Renal cortical epithelial cell (primary cell): ENCODE measurements at regions not wholly inside any gene's neighbourhood (a gene's known extent, or its start where the extent isn't known, plus 50 kb on each side); places are given as distances from the start of the nearest gene placed in this dataset.
A peak's percentile ranks its signal among the peaks of the same experiment; 100 is the strongest.
"Not testable (repeated sequence)": the region's sequence is repeated elsewhere in the genome, so short reads cannot be mapped to it uniquely, and the experiment has no call there.

Experiments
- DNase-seq: peaks from one replicate; pipeline ENCODE4 v3.0.0-alpha.2; 2011; ENCODE audit warnings: low read depth

GRCh38 chr9:2394087-2394741 is 227.4 kb upstream of the VLDLR start:
- DNase-seq = not testable (repeated sequence)

- no peak for DNase-seq
Measured at GRCh38 chr9:2395814-2396612, 225.6 kb upstream of the VLDLR start.

GRCh38 chr9:2396622-2397285 is 224.8 kb upstream of the VLDLR start:
- no peak for DNase-seq

- not testable (repeated sequence) for DNase-seq
Measured at GRCh38 chr9:2397875-2398274, 223.7 kb upstream of the VLDLR start.

GRCh38 chr9:2401746-2402145 is 219.8 kb upstream of the VLDLR start:
- not testable (repeated sequence) for DNase-seq

- DNase-seq = no peak
Measured at GRCh38 chr9:2403701-2404100, 217.9 kb upstream of the VLDLR start.

GRCh38 chr9:2406252-2406651 is 215.3 kb upstream of the VLDLR start:
- no peak for DNase-seq

- DNase-seq = no peak
Measured at GRCh38 chr9:2407450-2407849, 214.1 kb upstream of the VLDLR start.

- peak; percentile 60 for DNase-seq
Measured at GRCh38 chr9:2411459-2412215, 209.9 kb upstream of the VLDLR start.

GRCh38 chr9:2413160-2413805 is 208.3 kb upstream of the VLDLR start:
- DNase-seq = no peak

- no peak for DNase-seq
Measured at GRCh38 chr9:2414465-2414864, 207.1 kb upstream of the VLDLR start.

- no peak for DNase-seq
Measured at GRCh38 chr9:2415326-2415725, 206.3 kb upstream of the VLDLR start.

- DNase-seq = no peak
Measured at GRCh38 chr9:2417730-2418129, 203.9 kb upstream of the VLDLR start.

- DNase-seq = peak; percentile 73
Measured at GRCh38 chr9:2418619-2419018, 203.0 kb upstream of the VLDLR start.

GRCh38 chr9:2419347-2419746 is 202.2 kb upstream of the VLDLR start:
- no peak for DNase-seq

- DNase-seq = peak; percentile 75
Measured at GRCh38 chr9:2420543-2420942, 201.0 kb upstream of the VLDLR start.

- DNase-seq = peak; percentile 87
Measured at GRCh38 chr9:2424619-2425033, 197.0 kb upstream of the VLDLR start.

- DNase-seq = no peak
Measured at GRCh38 chr9:2425676-2426075, 195.9 kb upstream of the VLDLR start.

GRCh38 chr9:2427120-2427891 is 194.3 kb upstream of the VLDLR start:
- peak; percentile 69 for DNase-seq

- DNase-seq = no peak
Measured at GRCh38 chr9:2439957-2440356, 181.6 kb upstream of the VLDLR start.

GRCh38 chr9:2443933-2444332 is 177.7 kb upstream of the VLDLR start:
- not testable (repeated sequence) for DNase-seq
